LNCAP (cell line): ENCODE measurements at regions not wholly inside any gene's neighbourhood (a gene's known extent, or its start where the extent isn't known, plus 50 kb on each side); places are given as distances from the start of the nearest gene placed in this dataset.

Experiments
- CTCF ChIP-seq: fragments of 450-650 bp; IDR thresholded peaks from 2 replicates; pipeline ENCODE4 v1.5.1; 2017; ENCODE audit warnings: mild to moderate bottlenecking

- TF ChIP-seq CTCF, result no peak
These were observed 894.2 kb upstream of the CRIM1 start for GRCh38 chr2:35461406-35461805.

- no peak for TF ChIP-seq CTCF
These were observed 900.5 kb upstream of the CRIM1 start for GRCh38 chr2:35454966-35455638.

- TF ChIP-seq CTCF, result no peak
These were observed 907.8 kb upstream of the CRIM1 start for GRCh38 chr2:35447821-35448220.

- no peak for TF ChIP-seq CTCF
These were observed 908.4 kb upstream of the CRIM1 start for GRCh38 chr2:35447215-35447614.

GRCh38 chr2:35443087-35443486, 912.5 kb upstream of the CRIM1 start:
- no peak for TF ChIP-seq CTCF

- peak; percentile 74 for TF ChIP-seq CTCF
These were observed 927.0 kb upstream of the CRIM1 start for GRCh38 chr2:35428548-35428947.

GRCh38 chr2:35421485-35421884, 934.1 kb upstream of the CRIM1 start:
- TF ChIP-seq CTCF, result no peak

DNA sequence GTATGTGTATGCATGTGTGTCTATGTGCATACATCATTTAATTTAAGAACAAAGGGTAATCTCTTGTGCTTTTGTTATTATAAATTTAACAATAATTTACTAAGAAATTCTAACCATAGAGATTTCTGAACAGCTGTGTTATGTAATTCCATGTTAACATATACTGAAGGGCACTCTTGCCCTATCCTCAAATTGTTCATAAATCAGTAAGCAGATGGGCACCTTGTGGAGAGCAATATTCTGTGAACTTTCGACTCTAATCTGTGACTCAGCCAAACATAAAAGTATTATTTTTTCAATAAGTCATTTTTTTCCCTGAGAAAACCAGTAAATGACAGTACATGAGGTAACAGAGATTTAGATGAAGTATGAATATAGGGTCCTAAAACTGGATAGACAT, 938.3 kb upstream of the CRIM1 start:
- no peak for TF ChIP-seq CTCF
